AG09319 (cell line): ENCODE measurements at regions not wholly inside any gene's neighbourhood (a gene's known extent, or its start where the extent isn't known, plus 50 kb on each side); places are given as distances from the start of the nearest gene placed in this dataset.

Experiments used
- DNase-seq: peaks from one replicate; pipeline ENCODE4 v3.0.0-alpha.2; 2010; ENCODE audit warnings: low read depth; ENCODE audit errors: extremely low read depth
- CTCF ChIP-seq: IDR thresholded peaks from 2 replicates; pipeline ENCODE4 v1.5.1; 2011; ENCODE audit warnings: low read depth, mild to moderate bottlenecking, inconsistent platforms, low read length, moderate library complexity

GRCh38 chr17:51560398-51560797 is 300.1 kb downstream of the UTP18 start:
- DNase-seq = no peak
- no peak for TF ChIP-seq CTCF

- TF ChIP-seq CTCF = no peak
- DNase-seq = no peak
Measured at GRCh38 chr17:51563961-51564360, 303.6 kb downstream of the UTP18 start.

GRCh38 chr17:51572115-51572514 is 311.8 kb downstream of the UTP18 start:
- no peak for DNase-seq
- TF ChIP-seq CTCF = no peak
